CD4-positive, alpha-beta memory T cell (primary cell): ENCODE measurements at regions not wholly inside any gene's neighbourhood (a gene's known extent, or its start where the extent isn't known, plus 50 kb on each side); places are given as distances from the start of the nearest gene placed in this dataset.

ENCODE experiments used
- CTCF ChIA-PET: fragments of 350-600 bp; sonication (Branson Sonifier 250); formaldehyde crosslinking; loops from one replicate; lab custom pipeline; 2021; ENCODE audit warnings: inconsistent platforms; ENCODE audit not compliant: partially characterized antibody; lab: Charles Lee
- POLR2A ChIA-PET: fragments of 350-600 bp; sonication (Branson Sonifier 250); formaldehyde crosslinking; loops from one replicate; lab custom pipeline; 2021; ENCODE audit not compliant: partially characterized antibody; lab: Charles Lee
- DNase-seq, 5 donors: peaks; one replicate each; pipeline versions ENCODE4 v3.0.0 to v3.0.0-alpha.2; 2020 to 2022; ENCODE audit warnings: mixed read lengths in 1 of 5
- H3K27ac ChIP-seq: one replicate; pipeline ENCODE4 v1.7.0; 2013; ENCODE audit warnings: low read depth, low read length
- H3K27me3 ChIP-seq: 2 replicates; pipeline ENCODE4 v1.7.0; 2013; ENCODE audit warnings: mild to moderate bottlenecking, low read length, moderate library complexity; ENCODE audit not compliant: insufficient read depth
- H3K36me3 ChIP-seq: 2 replicates; pipeline ENCODE4 v1.7.0; 2013; ENCODE audit warnings: mild to moderate bottlenecking, low read length, moderate library complexity; ENCODE audit not compliant: insufficient read depth
- H3K4me1 ChIP-seq: 2 replicates; pipeline ENCODE4 v1.7.0; 2013; ENCODE audit warnings: mild to moderate bottlenecking, low read length, moderate library complexity; ENCODE audit not compliant: insufficient read depth
- H3K4me3 ChIP-seq, 2 donors: one replicate each; pipeline ENCODE4 v1.7.0; 2013; ENCODE audit warnings: low read length in 2 of 2, mild to moderate bottlenecking in 1 of 2
- H3K9me3 ChIP-seq, 2 donors: one replicate each; pipeline ENCODE4 v1.7.0; 2013; ENCODE audit warnings: low read length in 2 of 2, control low read depth in 1 of 2; ENCODE audit not compliant: control insufficient read depth in 1 of 2
- H3K27ac Mint-ChIP-seq, 7 donors: one replicate each; pipeline ENCODE4 v1.8.0; 2020 to 2021; ENCODE audit warnings: mixed read lengths in 7 of 7, mild to moderate bottlenecking in 6 of 7, inconsistent platforms in 3 of 7, moderate library complexity in 3 of 7
- H3K27me3 Mint-ChIP-seq, 2 donors: one replicate each; pipeline ENCODE4 v1.8.0; 2020 to 2021; ENCODE audit warnings: mixed read lengths in 2 of 2
- H3K36me3 Mint-ChIP-seq, 2 donors: one replicate each; pipeline ENCODE4 v1.8.0; 2020 to 2021; ENCODE audit warnings: mixed read lengths in 2 of 2, inconsistent platforms in 1 of 2, mild to moderate bottlenecking in 1 of 2
- H3K4me1 Mint-ChIP-seq, 4 donors: one replicate each; pipeline ENCODE4 v1.8.0; 2020 to 2021; ENCODE audit warnings: mixed read lengths in 4 of 4, mild to moderate bottlenecking in 1 of 4
- H3K4me3 Mint-ChIP-seq, 8 donors: one replicate each; pipeline ENCODE4 v1.8.0; 2020 to 2021; ENCODE audit warnings: mixed read lengths in 8 of 8, mild to moderate bottlenecking in 7 of 8, moderate library complexity in 6 of 8, inconsistent platforms in 3 of 8
- H3K9me3 Mint-ChIP-seq, 8 donors: one replicate each; pipeline ENCODE4 v1.8.0; 2020 to 2021; ENCODE audit warnings: mixed read lengths in 8 of 8, mild to moderate bottlenecking in 5 of 8, inconsistent platforms in 3 of 8, moderate library complexity in 1 of 8
- intact Hi-C: fragments of 100-400 bp; cut with micrococcal nuclease; formaldehyde crosslinking; loops from one replicate; pipeline ENCODE4 v1.15.1; 2023

GRCh38 chr4:100688368-100688767 lies 170.5 kb upstream of the EMCN start:
- Mint-ChIP-seq H3K27ac (no peak overlapping the region), H3K4me1 (no peaks in the 10 kb centered on the region), H3K9me3 (peaks cover 0 to 10% (median 1%) of the 10 kb centered on the region in 8 donors), H3K27me3 (peaks cover 1 to 3% of the 10 kb centered on the region in 2 donors), H3K36me3 (no peaks in the 10 kb centered on the region), H3K4me3 (no peak overlapping the region)
- ChIA-PET POLR2A (no interaction called here), CTCF (no interaction called here)
- Histone ChIP-seq H3K4me3 (no peak overlapping the region), H3K9me3 (no peaks in the 10 kb centered on the region), H3K4me1 (no peaks in the 10 kb centered on the region), H3K36me3 (no peaks in the 10 kb centered on the region), H3K27ac (no peak overlapping the region), H3K27me3 (no peaks in the 10 kb centered on the region)
- DNase-seq, result no peak
- intact Hi-C loops, result no loop called here

- Mint-ChIP-seq H3K4me3 (no peak overlapping the region), H3K4me1 (no peaks in the 10 kb centered on the region), H3K36me3 (no peaks in the 10 kb centered on the region), H3K27me3 (peaks cover 0 to 8% of the 10 kb centered on the region in 2 donors), H3K27ac (no peak overlapping the region), H3K9me3 (peaks cover 0 to 14% (median 3%) of the 10 kb centered on the region in 8 donors)
- POLR2A ChIA-PET, result no interaction called here
- H3K4me1 ChIP-seq, result no peaks in the 10 kb centered on the region
- H3K27ac ChIP-seq, result no peak overlapping the region
- H3K4me3 ChIP-seq, result no peak overlapping the region
- CTCF ChIA-PET, result no interaction called here
- no peak for DNase-seq
- no peaks in the 10 kb centered on the region for H3K27me3 ChIP-seq
- intact Hi-C loops, result no loop called here
- H3K9me3 ChIP-seq, result no peaks in the 10 kb centered on the region
- H3K36me3 ChIP-seq, result no peaks in the 10 kb centered on the region
Measured at GRCh38 chr4:100682477-100683218, 164.8 kb upstream of the EMCN start.

GRCh38 chr4:100681289-100681688 lies 163.5 kb upstream of the EMCN start:
- Histone ChIP-seq H3K9me3 (no peaks in the 10 kb centered on the region), H3K27me3 (no peaks in the 10 kb centered on the region), H3K27ac (no peak overlapping the region), H3K4me3 (no peak overlapping the region), H3K36me3 (no peaks in the 10 kb centered on the region), H3K4me1 (no peaks in the 10 kb centered on the region)
- ChIA-PET POLR2A (no interaction called here), CTCF (no interaction called here)
- Mint-ChIP-seq H3K27ac (no peak overlapping the region), H3K36me3 (no peaks in the 10 kb centered on the region), H3K4me1 (no peaks in the 10 kb centered on the region), H3K9me3 (peaks cover 0 to 14% (median 3%) of the 10 kb centered on the region in 8 donors), H3K4me3 (no peak overlapping the region), H3K27me3 (peaks cover 0 to 8% of the 10 kb centered on the region in 2 donors)
- intact Hi-C loops, result no loop called here
- DNase-seq, result peak in 1 of 5 donors; percentile 1

DNA sequence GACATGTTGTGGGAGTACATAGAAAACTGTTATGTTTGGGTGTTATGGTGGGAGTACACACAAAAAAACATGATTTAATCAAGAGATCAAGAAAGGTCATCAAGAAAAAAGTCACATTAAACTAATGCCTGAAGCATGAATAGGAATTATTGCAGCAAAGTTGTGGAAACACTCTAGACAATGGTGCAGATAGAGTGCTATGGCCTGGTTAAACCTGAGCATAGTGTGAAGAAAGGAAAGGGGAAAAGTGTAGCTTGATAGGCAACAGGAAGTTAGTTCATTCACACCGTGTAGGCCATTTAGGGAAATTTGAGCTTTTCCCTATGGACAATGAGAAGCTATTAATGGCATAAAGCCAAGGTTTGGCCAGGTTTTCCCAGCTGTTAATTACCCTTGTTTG lies 162.1 kb upstream of the EMCN start:
- no peak overlapping the region for H3K4me3 Mint-ChIP-seq
- H3K4me1 Mint-ChIP-seq, result no peaks in the 10 kb centered on the region
- H3K9me3 ChIP-seq, result no peaks in the 10 kb centered on the region
- no peaks in the 10 kb centered on the region for H3K27me3 ChIP-seq
- DNase-seq, result no peak
- POLR2A ChIA-PET, result no interaction called here
- CTCF ChIA-PET, result no interaction called here
- H3K27ac ChIP-seq, result no peak overlapping the region
- no peaks in the 10 kb centered on the region for H3K4me1 ChIP-seq
- no peak overlapping the region for H3K4me3 ChIP-seq
- no peaks in the 10 kb centered on the region for H3K36me3 ChIP-seq
- peaks cover 0 to 8% of the 10 kb centered on the region in 2 donors for H3K27me3 Mint-ChIP-seq
- intact Hi-C loops, result no loop called here
- H3K27ac Mint-ChIP-seq, result no peak overlapping the region
- peaks cover 0 to 10% (median 2%) of the 10 kb centered on the region in 8 donors for H3K9me3 Mint-ChIP-seq
- no peaks in the 10 kb centered on the region for H3K36me3 Mint-ChIP-seq

DNA sequence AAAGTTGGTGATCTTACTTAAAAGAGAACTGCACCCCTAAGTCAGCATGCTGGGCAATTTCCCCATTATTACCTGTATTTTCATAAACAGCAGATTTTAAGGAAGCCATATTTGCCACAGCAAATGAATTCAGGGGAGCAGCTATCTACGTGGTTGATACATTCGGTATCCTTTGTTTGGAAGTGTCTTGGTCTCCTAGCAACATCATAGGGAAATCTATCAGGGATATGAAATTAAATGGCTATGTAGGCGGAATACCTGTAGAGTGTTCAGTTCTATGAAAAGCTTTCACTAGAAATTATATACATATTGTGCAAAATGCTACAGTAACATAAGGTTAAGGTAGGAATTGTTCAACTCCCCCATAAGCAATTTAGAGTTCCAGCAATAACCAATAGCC lies 157.2 kb upstream of the EMCN start:
- ChIA-PET CTCF (no interaction called here), POLR2A (no interaction called here)
- no peaks in the 10 kb centered on the region for H3K27me3 ChIP-seq
- H3K4me3 ChIP-seq, result no peak overlapping the region
- Mint-ChIP-seq H3K9me3 (peaks cover 0 to 3% (median 0%) of the 10 kb centered on the region in 8 donors), H3K27ac (no peak overlapping the region), H3K27me3 (peaks cover 0 to 3% of the 10 kb centered on the region in 2 donors), H3K36me3 (no peaks in the 10 kb centered on the region), H3K4me3 (no peak overlapping the region), H3K4me1 (no peaks in the 10 kb centered on the region)
- intact Hi-C loops, result no loop called here
- DNase-seq, result no peak
- H3K4me1 ChIP-seq, result no peaks in the 10 kb centered on the region
- H3K9me3 ChIP-seq, result no peaks in the 10 kb centered on the region
- no peaks in the 10 kb centered on the region for H3K36me3 ChIP-seq
- H3K27ac ChIP-seq, result no peak overlapping the region

- no peaks in the 10 kb centered on the region for H3K36me3 ChIP-seq
- POLR2A ChIA-PET, result no interaction called here
- H3K4me1 Mint-ChIP-seq, result no peaks in the 10 kb centered on the region
Measured at GRCh38 chr4:100657187-100657586, 139.4 kb upstream of the EMCN start.

DNA sequence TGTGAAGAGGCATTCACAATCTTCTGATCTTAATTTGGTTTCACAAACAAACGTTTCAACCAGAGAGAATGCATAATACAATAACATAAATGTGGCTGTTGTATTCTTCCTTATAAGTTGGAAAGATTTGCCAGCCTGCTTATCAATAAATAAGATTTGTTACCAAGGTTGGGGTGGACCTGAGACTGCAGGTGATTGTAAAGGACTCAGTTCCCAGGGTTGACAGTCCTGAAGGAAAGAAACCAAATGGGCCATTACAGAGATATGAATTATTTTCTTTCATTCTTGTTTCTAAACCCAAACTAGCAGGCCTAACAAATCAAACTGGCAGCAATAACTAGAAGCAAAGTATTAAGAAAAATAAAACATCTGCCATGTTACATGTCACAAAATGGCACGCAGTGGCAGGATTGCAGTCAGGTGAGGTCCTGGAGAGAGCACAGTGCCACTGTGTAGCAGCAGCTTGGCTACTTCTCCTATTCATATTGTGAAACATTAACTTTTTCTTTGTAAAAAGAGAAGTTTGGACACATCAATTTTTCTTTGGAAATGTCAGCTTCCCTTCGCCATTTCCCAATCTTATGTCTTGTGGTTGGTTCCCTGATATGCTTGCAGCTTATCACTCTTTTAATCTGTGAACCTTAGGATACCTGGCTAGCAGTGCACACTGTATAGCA lies 133.8 kb upstream of the EMCN start:
- no peaks in the 10 kb centered on the region for H3K36me3 Mint-ChIP-seq
- intact Hi-C loops, result no loop called here

More at GRCh38 chr4:100657187-100657586, 139.4 kb upstream of the EMCN start:
- H3K27ac ChIP-seq, result no peak overlapping the region
- H3K4me1 ChIP-seq, result no peaks in the 10 kb centered on the region
- Mint-ChIP-seq H3K9me3 (no peaks in the 10 kb centered on the region), H3K27me3 (peaks cover 4 to 7% of the 10 kb centered on the region in 2 donors), H3K27ac (no peak overlapping the region), H3K36me3 (no peaks in the 10 kb centered on the region), H3K4me3 (no peak overlapping the region)
- H3K4me3 ChIP-seq, result no peak overlapping the region
- intact Hi-C loops, result no loop called here
- CTCF ChIA-PET, result no interaction called here
- no peaks in the 10 kb centered on the region for H3K27me3 ChIP-seq
- DNase-seq, result no peak
- H3K9me3 ChIP-seq, result no peaks in the 10 kb centered on the region

More for the DNA sequence above, 133.8 kb upstream of the EMCN start:
- H3K4me3 ChIP-seq, result no peak overlapping the region
- no peaks in the 10 kb centered on the region for H3K36me3 ChIP-seq
- no peaks in the 10 kb centered on the region for H3K4me1 Mint-ChIP-seq
- no peak overlapping the region for H3K27ac Mint-ChIP-seq
- no peak overlapping the region for H3K27ac ChIP-seq
- H3K27me3 Mint-ChIP-seq, result peaks cover 5 to 7% of the 10 kb centered on the region in 2 donors
- no peaks in the 10 kb centered on the region for H3K9me3 Mint-ChIP-seq
- H3K9me3 ChIP-seq, result no peaks in the 10 kb centered on the region
- DNase-seq, result no peak
- ChIA-PET CTCF (no interaction called here), POLR2A (no interaction called here)
- no peak overlapping the region for H3K4me3 Mint-ChIP-seq
- no peaks in the 10 kb centered on the region for H3K4me1 ChIP-seq
- no peaks in the 10 kb centered on the region for H3K27me3 ChIP-seq
